ENCODE measurements at regions not wholly inside any gene's neighbourhood (a gene's known extent, or its start where the extent isn't known, plus 50 kb on each side); places are given as distances from the start of the nearest gene placed in this dataset.

DNA sequence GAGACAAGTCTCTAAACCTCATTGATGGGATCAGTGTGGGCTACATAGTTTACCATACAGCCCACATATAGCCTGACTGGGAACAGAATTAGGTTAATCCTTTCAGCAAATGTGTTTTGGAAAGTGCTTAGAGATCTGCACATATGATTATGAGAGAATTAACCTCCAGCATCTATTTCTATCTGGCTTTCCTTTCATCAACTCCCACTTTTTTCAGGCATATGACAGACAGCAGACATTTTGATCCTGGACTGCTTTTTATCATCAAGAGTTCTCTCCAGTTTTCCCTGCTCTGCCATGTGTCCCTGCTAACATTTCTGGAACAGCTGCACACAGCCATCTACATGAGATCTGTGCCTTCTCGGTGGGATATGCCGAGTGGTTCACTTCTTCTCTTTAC lies 139.5 kb upstream of the LRP1B start:
- TF ChIP-seq POLR2AphosphoS5 (IDR thresholded peaks at IDR 0.05), result no peak
- TF ChIP-seq, protein P1, sequence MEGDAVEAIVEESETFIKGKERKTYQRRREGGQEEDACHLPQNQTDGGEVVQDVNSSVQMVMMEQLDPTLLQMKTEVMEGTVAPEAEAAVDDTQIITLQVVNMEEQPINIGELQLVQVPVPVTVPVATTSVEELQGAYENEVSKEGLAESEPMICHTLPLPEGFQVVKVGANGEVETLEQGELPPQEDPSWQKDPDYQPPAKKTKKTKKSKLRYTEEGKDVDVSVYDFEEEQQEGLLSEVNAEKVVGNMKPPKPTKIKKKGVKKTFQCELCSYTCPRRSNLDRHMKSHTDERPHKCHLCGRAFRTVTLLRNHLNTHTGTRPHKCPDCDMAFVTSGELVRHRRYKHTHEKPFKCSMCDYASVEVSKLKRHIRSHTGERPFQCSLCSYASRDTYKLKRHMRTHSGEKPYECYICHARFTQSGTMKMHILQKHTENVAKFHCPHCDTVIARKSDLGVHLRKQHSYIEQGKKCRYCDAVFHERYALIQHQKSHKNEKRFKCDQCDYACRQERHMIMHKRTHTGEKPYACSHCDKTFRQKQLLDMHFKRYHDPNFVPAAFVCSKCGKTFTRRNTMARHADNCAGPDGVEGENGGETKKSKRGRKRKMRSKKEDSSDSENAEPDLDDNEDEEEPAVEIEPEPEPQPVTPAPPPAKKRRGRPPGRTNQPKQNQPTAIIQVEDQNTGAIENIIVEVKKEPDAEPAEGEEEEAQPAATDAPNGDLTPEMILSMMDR (IDR thresholded peaks at IDR 0.05), result no peak
- no peak for TF ChIP-seq POLR2A (IDR thresholded peaks at IDR 0.05)
- no peak for TF ChIP-seq EP300 (IDR thresholded peaks at IDR 0.05)

All from upper lobe of left lung (tissue), 4 donors.